HL-60 (cell line): ENCODE measurements at regions not wholly inside any gene's neighbourhood (a gene's known extent, or its start where the extent isn't known, plus 50 kb on each side); places are given as distances from the start of the nearest gene placed in this dataset.
"Not testable (repeated sequence)": the region's sequence is repeated elsewhere in the genome, so short reads cannot be mapped to it uniquely, and the experiment has no call there.

Experiments
- DNase-seq, 2 experiments: peaks; one replicate each; pipeline ENCODE4 v3.0.0-alpha.2; 2010 to 2020; ENCODE audit warnings: low read depth in 1 of 2, low spot score in 1 of 2
- H3K27ac ChIP-seq: fragments of 250-450 bp; sonication (Bioruptor Pico); replicated peaks from 2 replicates; pipeline ENCODE4 v1.5.1; 2020; ENCODE audit warnings: mild to moderate bottlenecking, moderate library complexity
- H3K27me3 ChIP-seq: fragments of 250-450 bp; sonication (Bioruptor Pico); 2 replicates; pipeline ENCODE4 v1.5.1; 2021; ENCODE audit warnings: mild to moderate bottlenecking, moderate library complexity; ENCODE audit not compliant: insufficient read depth, poor library complexity, severe bottlenecking
- H3K4me3 ChIP-seq: replicated peaks from 2 replicates; pipeline ENCODE4 v1.5.1; 2011; ENCODE audit warnings: mild to moderate bottlenecking, control low read depth, low read length; ENCODE audit not compliant: insufficient read depth
- CTCF ChIP-seq: IDR thresholded peaks from one replicate; pipeline ENCODE4 v1.5.1; 2011; ENCODE audit warnings: low read length, control low read depth, inconsistent platforms; ENCODE audit not compliant: insufficient read depth
- GABPA ChIP-seq: IDR thresholded peaks from 2 replicates; pipeline ENCODE4 v1.6.1; 2012; ENCODE audit warnings: low read depth
- POLR2AphosphoS5 ChIP-seq: IDR thresholded peaks from 2 replicates; pipeline ENCODE4 v1.6.1; 2012; ENCODE audit warnings: low read depth
- SPI1 ChIP-seq: IDR thresholded peaks from 2 replicates; pipeline ENCODE4 v1.6.1; 2012; ENCODE audit warnings: low read depth, mild to moderate bottlenecking, borderline replicate concordance
- TF ChIP-seq, protein P1 (sequence below): IDR thresholded peaks from 2 replicates; pipeline ENCODE4 v1.6.1; 2012; ENCODE audit warnings: low read depth; ENCODE audit not compliant: insufficient replicate concordance

DNA sequence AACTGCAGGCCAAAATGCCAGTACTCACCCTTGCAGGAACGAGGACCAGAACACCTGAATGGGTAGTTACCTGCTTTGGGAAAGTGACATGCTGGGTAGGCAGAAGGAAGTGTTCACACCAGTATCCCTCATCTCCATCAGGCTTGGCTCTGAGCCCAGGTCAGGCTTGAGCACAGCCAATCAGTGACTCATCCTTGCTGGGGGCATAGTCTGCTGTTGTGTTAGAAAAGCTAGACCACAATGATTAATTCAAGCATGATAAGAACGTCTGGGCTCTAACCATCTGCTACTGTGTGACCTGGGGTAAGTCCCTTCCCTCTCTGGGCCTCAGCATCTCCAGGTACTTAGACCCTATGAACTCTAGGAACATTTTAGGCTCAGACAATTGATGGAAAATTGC is 450.4 kb downstream of the MIAT start:
- Histone ChIP-seq H3K27ac (no peak overlapping the region), H3K27me3 (no peaks in the 10 kb centered on the region), H3K4me3 (no peak overlapping the region)
- no peak for DNase-seq
- TF ChIP-seq POLR2AphosphoS5 (no peak), GABPA (no peak), CTCF (no peak), SPI1 (no peak)
- TF ChIP-seq, protein P1, sequence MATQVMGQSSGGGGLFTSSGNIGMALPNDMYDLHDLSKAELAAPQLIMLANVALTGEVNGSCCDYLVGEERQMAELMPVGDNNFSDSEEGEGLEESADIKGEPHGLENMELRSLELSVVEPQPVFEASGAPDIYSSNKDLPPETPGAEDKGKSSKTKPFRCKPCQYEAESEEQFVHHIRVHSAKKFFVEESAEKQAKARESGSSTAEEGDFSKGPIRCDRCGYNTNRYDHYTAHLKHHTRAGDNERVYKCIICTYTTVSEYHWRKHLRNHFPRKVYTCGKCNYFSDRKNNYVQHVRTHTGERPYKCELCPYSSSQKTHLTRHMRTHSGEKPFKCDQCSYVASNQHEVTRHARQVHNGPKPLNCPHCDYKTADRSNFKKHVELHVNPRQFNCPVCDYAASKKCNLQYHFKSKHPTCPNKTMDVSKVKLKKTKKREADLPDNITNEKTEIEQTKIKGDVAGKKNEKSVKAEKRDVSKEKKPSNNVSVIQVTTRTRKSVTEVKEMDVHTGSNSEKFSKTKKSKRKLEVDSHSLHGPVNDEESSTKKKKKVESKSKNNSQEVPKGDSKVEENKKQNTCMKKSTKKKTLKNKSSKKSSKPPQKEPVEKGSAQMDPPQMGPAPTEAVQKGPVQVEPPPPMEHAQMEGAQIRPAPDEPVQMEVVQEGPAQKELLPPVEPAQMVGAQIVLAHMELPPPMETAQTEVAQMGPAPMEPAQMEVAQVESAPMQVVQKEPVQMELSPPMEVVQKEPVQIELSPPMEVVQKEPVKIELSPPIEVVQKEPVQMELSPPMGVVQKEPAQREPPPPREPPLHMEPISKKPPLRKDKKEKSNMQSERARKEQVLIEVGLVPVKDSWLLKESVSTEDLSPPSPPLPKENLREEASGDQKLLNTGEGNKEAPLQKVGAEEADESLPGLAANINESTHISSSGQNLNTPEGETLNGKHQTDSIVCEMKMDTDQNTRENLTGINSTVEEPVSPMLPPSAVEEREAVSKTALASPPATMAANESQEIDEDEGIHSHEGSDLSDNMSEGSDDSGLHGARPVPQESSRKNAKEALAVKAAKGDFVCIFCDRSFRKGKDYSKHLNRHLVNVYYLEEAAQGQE: no peak

GRCh38 chr22:27108425-27109114 is 451.2 kb downstream of the MIAT start:
- H3K27ac ChIP-seq: no peak overlapping the region
- DNase-seq: no peak
- TF ChIP-seq GABPA: no peak
- TF ChIP-seq, protein P1: no peak
- no peak for TF ChIP-seq CTCF
- no peak for TF ChIP-seq POLR2AphosphoS5
- no peak for TF ChIP-seq SPI1

DNA sequence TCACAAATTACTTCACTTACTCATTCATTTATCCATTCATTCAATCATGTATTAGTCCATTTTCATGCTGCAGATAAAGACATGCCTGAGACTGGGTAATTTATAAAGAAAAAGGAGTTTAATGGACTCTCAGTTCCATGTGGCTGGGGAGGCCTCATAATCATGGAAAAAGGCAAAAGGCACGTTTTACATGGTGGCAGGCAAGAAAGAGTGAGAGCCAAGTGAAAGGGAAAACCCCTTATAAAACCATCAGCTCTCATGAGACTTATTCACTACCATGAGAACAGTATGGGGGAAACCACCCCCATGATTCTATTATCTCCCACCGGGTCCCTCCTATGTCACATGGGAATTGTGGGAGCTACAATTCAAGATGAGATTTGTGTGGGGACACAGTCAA is 452.0 kb downstream of the MIAT start:
- not testable (repeated sequence) for DNase-seq

More at GRCh38 chr22:27108425-27109114, 451.2 kb downstream of the MIAT start:
- no peaks in the 10 kb centered on the region for H3K27me3 ChIP-seq
- no peak overlapping the region for H3K4me3 ChIP-seq

DNA sequence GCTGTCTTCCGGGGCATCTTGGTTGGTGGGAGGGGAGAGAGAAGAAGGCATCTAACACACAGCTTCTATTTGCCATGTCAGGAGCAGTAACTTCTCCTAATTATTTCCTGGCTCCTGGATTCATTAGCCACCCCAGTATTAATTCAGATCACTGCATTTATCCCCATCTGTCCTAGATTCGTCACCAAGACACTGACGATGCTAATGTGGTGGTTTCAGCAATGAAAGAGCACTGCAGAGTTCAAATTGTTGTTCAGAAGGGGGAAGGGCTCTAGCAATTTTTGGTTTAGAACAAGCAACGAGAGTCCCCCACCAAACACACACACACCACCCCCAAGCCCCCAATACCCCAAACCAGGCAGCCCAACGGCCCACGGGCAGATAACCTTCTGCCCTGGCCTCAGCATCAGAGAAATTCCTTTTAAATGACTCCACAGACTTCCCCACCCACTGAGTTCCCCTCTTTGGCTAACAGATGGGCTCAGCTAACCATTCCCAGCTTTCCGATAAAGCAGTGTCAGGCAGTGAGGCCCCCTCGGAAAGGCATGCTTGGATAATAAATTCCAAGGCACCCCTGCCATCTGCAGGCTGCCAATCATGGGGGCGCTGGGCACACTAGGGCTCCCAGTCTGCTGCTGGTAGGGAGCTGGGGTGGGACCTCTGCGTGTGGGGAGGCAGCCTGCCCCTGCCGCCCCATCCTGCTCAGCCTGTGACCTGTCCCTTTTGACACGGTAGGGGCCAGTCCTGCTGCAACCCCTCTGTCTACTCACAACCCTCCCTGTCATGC is 453.5 kb downstream of the MIAT start:
- no peak for DNase-seq
- TF ChIP-seq POLR2AphosphoS5 (no peak), GABPA (no peak), CTCF (no peak), SPI1 (no peak)
- TF ChIP-seq, protein P1: no peak
- Histone ChIP-seq H3K27ac (no peak overlapping the region), H3K4me3 (no peak overlapping the region), H3K27me3 (no peaks in the 10 kb centered on the region)

More for the DNA sequence above, 452.0 kb downstream of the MIAT start:
- not testable (repeated sequence) for H3K4me3 ChIP-seq, H3K27me3 ChIP-seq, H3K27ac ChIP-seq
